Neutrophil (primary cell): ENCODE measurements at regions not wholly inside any gene's neighbourhood (a gene's known extent, or its start where the extent isn't known, plus 50 kb on each side); places are given as distances from the start of the nearest gene placed in this dataset.

Experiments used
- H3K27ac ChIP-seq: fragments of 200-600 bp; sonication (generic); 2 replicates; pipeline ENCODE4 v1.5.1; 2016; ENCODE audit warnings: mild to moderate bottlenecking, moderate library complexity
- H3K27me3 ChIP-seq: fragments of 200-600 bp; sonication (generic); 2 replicates; pipeline ENCODE4 v1.6.0; 2016; ENCODE audit warnings: mild to moderate bottlenecking
- H3K36me3 ChIP-seq: fragments of 200-600 bp; sonication (generic); 2 replicates; pipeline ENCODE4 v1.5.1; 2017
- H3K4me1 ChIP-seq, 2 experiments: fragments of 200-600 bp in 1 of 2; sonication (generic) in 1 of 2; 1 replicate in 1 of 2; 2 replicates in 1 of 2; pipeline versions ENCODE4 v1.5.1 to v1.6.1; 2013 to 2016; ENCODE audit warnings: low read depth in 1 of 2, low read length in 1 of 2, mild to moderate bottlenecking in 1 of 2, moderate library complexity in 1 of 2; ENCODE audit not compliant: control insufficient read depth in 1 of 2, insufficient read depth in 1 of 2
- H3K4me3 ChIP-seq, 2 experiments: fragments of 200-600 bp in 1 of 2; sonication (generic) in 1 of 2; 1 replicate in 1 of 2; 2 replicates in 1 of 2; pipeline ENCODE4 v1.5.1; 2013 to 2016; ENCODE audit warnings: low read depth in 1 of 2, low read length in 1 of 2, mild to moderate bottlenecking in 1 of 2, moderate library complexity in 1 of 2
- H3K9me3 ChIP-seq: fragments of 200-600 bp; sonication (generic); 2 replicates; pipeline ENCODE4 v1.5.1; 2016
- CTCF ChIP-seq: fragments of 200-600 bp; sonication (generic); IDR thresholded peaks from 2 replicates; pipeline ENCODE4 v1.5.1; 2016; ENCODE audit warnings: antibody characterized with exemption

DNA sequence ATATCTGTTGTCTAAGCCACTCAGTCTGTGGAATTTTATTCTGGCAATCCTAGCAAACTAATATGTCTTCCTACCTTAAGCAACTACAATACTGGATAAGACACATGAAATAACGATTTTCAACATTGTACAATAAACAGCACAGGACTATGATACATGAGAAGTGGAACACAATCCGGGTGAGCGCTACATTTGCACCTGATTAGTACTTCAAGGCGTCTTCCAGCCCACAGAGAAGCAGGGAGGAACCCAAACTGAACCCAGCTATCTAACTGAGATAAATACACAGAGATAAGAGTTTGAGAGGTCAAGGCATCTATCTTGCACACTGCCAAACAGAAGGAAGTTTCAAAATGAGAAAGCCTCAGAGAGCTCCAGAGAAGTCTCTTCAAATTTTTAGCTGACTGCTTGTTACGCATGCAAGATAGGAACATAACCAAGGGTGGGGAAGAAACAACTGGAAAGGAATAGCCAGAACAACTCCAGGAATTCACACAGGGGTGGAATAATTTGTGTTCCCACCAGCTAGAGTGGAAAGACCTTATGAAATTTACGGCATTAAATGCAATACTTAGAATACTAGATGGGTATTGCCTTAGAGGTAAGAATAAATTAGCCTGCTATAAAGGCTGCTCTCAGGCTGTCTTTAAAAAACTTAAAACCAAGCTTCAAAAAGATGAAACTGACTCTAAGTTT, 481.8 kb downstream of the MTRR start:
- H3K27ac ChIP-seq: no peak overlapping the region
- TF ChIP-seq CTCF: no peak
- H3K27me3 ChIP-seq: no peaks in the 10 kb centered on the region
- H3K4me1 ChIP-seq: no peaks in the 10 kb centered on the region
- no peak overlapping the region for H3K4me3 ChIP-seq
- H3K9me3 ChIP-seq: no peaks in the 10 kb centered on the region
- H3K36me3 ChIP-seq: no peaks in the 10 kb centered on the region

GRCh38 chr5:8355981-8356380, 487.0 kb downstream of the MTRR start:
- Histone ChIP-seq H3K4me3 (no peak overlapping the region), H3K36me3 (no peaks in the 10 kb centered on the region), H3K4me1 (no peaks in the 10 kb centered on the region), H3K27ac (no peak overlapping the region), H3K27me3 (no peaks in the 10 kb centered on the region), H3K9me3 (no peaks in the 10 kb centered on the region)
- no peak for TF ChIP-seq CTCF

DNA sequence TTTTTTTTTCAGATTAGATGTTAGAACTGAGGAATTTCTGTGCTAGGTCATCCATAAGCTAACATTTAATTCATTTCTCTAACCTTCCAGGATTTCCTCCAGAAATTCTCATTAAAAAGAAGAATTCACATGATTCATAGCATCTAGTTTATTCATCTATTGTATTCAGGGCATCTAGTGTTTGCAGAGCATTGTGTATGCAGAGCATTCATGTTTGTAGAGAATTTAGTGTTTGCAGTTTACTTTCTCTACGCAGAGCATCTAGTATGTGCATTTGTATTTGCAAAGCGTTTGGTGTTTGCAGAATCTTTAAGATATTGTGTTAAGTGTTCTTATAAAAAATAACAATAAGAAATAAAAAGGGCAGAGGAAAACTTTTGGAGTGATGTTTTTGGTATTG, 491.1 kb downstream of the MTRR start:
- H3K27ac ChIP-seq: no peak overlapping the region
- H3K36me3 ChIP-seq: no peaks in the 10 kb centered on the region
- no peaks in the 10 kb centered on the region for H3K4me1 ChIP-seq
- no peaks in the 10 kb centered on the region for H3K9me3 ChIP-seq
- no peak overlapping the region for H3K4me3 ChIP-seq
- H3K27me3 ChIP-seq: no peaks in the 10 kb centered on the region
- TF ChIP-seq CTCF: no peak

DNA sequence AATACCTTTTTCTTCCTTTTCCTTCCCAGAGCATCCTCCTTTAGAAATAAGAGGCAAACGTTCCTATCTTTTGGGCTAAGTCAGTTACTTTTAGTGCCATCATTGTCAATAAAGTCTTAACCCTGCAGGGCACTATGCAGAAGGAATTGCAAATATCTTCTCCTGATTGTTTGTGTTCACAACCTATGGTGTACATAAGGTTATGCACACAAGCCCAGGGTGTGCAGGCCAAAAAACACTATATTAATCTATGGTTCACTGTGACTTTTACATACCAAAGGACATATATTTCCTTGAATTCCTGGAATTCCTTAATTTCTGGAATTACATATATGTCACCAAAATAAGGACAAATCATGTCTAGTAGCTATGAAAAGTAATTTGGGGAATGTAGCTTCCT, 493.5 kb downstream of the MTRR start:
- Histone ChIP-seq H3K4me3 (no peak overlapping the region), H3K4me1 (no peaks in the 10 kb centered on the region), H3K36me3 (no peaks in the 10 kb centered on the region), H3K9me3 (no peaks in the 10 kb centered on the region), H3K27me3 (no peaks in the 10 kb centered on the region), H3K27ac (no peak overlapping the region)
- no peak for TF ChIP-seq CTCF

GRCh38 chr5:8363138-8363537, 494.2 kb downstream of the MTRR start:
- TF ChIP-seq CTCF: no peak
- H3K27ac ChIP-seq: no peak overlapping the region
- H3K4me1 ChIP-seq: no peaks in the 10 kb centered on the region

More at GRCh38 chr5:8363138-8363537, 494.2 kb downstream of the MTRR start:
- H3K36me3 ChIP-seq: no peaks in the 10 kb centered on the region
- H3K9me3 ChIP-seq: no peaks in the 10 kb centered on the region
- H3K27me3 ChIP-seq: no peaks in the 10 kb centered on the region
- no peak overlapping the region for H3K4me3 ChIP-seq
